D721Med (cell line): ENCODE measurements at regions not wholly inside any gene's neighbourhood (a gene's known extent, or its start where the extent isn't known, plus 50 kb on each side); places are given as distances from the start of the nearest gene placed in this dataset.

Experiments used
- DNase-seq: peaks from one replicate; pipeline ENCODE4 v3.0.0; 2011; ENCODE audit warnings: low spot score; ENCODE audit not compliant: insufficient read length
- FAIRE-seq: peaks from 2 replicates; lab custom pipeline; 2011; peaks lifted over from hg19 to GRCh38; lab: Jason Lieb, UNC
- TF ChIP-seq, protein P1 (sequence below): IDR thresholded peaks from 2 replicates; pipeline ENCODE4 v1.5.1; 2012; ENCODE audit warnings: mild to moderate bottlenecking, control low read depth; ENCODE audit not compliant: insufficient read depth; ENCODE audit errors: missing control alignments

DNA sequence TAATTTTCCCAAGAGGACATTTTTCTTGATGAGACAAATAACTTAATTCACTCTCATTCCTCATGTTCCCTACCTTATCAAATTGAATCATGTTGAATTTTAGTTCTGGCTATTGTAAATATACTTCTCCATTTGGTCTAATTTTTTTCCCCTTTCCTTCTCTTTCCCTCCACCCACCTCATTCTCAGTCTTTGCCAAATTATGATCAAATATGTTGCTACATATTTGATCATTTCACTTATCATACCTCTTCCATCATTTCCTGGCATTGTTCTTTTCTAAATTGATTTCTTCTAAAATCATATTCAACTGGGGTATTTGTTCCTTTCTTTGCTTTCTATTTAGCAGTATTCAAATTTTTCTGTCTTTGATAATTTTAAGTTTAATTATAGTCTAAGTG, 52.3 kb downstream of the HDGFL1 start:
- DNase-seq (no peak), FAIRE-seq (no peak)
- TF ChIP-seq, protein P1, sequence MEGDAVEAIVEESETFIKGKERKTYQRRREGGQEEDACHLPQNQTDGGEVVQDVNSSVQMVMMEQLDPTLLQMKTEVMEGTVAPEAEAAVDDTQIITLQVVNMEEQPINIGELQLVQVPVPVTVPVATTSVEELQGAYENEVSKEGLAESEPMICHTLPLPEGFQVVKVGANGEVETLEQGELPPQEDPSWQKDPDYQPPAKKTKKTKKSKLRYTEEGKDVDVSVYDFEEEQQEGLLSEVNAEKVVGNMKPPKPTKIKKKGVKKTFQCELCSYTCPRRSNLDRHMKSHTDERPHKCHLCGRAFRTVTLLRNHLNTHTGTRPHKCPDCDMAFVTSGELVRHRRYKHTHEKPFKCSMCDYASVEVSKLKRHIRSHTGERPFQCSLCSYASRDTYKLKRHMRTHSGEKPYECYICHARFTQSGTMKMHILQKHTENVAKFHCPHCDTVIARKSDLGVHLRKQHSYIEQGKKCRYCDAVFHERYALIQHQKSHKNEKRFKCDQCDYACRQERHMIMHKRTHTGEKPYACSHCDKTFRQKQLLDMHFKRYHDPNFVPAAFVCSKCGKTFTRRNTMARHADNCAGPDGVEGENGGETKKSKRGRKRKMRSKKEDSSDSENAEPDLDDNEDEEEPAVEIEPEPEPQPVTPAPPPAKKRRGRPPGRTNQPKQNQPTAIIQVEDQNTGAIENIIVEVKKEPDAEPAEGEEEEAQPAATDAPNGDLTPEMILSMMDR: no peak

DNA sequence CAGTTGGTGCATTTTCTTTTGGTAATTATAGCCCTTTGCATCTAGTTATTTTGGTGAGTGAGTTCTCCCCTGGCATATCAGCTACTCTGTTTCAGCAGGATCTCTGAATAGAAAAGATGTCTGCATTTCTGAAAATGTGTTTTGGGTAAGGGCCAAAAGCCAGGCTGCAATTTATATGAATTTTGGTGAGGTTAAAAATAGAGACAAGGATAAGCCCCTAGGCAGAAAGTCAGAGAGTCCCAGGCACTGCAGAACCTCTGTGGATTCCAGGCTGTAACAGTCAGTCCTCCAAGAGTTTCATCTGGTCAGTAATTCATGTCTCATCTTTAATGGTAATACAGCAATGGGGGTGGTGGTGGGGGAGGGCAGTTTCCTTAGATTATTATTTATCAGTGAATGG, 53.0 kb downstream of the HDGFL1 start:
- DNase-seq (no peak), FAIRE-seq (no peak)
- TF ChIP-seq, protein P1: no peak

DNA sequence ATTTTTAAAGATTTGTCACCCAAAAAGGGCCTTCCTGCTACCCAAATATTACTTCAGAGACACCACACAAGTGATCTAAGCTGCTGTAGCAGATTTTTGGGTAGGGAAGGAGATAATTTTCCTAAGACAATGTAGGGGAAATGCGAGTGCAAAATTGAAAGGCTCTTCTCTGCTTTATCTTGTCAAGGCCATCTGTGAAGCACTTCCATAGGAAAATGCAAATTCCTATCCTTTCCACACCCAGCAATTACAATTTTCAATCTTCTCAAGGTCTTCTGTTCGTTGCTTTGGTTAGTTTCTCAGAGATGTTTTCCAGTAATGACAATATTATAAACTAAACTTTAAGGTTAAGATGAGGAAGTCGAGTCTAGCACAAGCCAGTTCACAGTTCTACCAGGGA, 53.4 kb downstream of the HDGFL1 start:
- FAIRE-seq (no peak), DNase-seq (no peak)
- TF ChIP-seq, protein P1: no peak

GRCh38 chr6:22627644-22628043, 58.3 kb downstream of the HDGFL1 start:
- no peak for FAIRE-seq
- DNase-seq: no peak
- TF ChIP-seq, protein P1: no peak

DNA sequence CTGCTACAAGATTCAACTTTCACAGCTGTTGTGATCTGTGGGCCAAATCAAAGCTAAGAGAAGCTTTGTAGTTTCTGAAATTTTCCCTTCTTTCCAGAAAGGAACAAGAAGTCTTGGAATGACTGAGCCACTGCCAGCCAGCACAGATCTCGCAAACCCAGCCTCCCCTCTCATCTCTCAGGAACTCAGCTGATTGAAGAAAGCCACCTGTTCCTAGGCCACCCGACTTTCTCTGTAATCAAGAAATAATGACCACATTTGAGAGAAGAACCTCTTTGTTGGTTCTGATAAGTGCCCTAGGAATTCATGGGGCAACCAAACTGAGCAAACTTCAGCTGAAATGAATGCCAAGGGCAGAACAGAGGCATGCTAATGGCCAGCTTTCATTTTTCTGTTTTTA, 61.7 kb downstream of the HDGFL1 start:
- no peak for FAIRE-seq
- DNase-seq: no peak
- TF ChIP-seq, protein P1: no peak

GRCh38 chr6:22632581-22633145, 63.3 kb downstream of the HDGFL1 start:
- no peak for FAIRE-seq
- TF ChIP-seq, protein P1: no peak
- no peak for DNase-seq

- DNase-seq (no peak), FAIRE-seq (no peak)
- TF ChIP-seq, protein P1: no peak
Measured at GRCh38 chr6:22636452-22636851, 67.1 kb downstream of the HDGFL1 start.
